Neural progenitor cell (in vitro differentiated cells): ENCODE measurements at regions not wholly inside any gene's neighbourhood (a gene's known extent, or its start where the extent isn't known, plus 50 kb on each side); places are given as distances from the start of the nearest gene placed in this dataset.

Experiments used
- CTCF ChIP-seq: fragments of 200-600 bp; sonication (generic); IDR thresholded peaks from 2 replicates; pipeline ENCODE4 v1.5.1; 2017; ENCODE audit warnings: antibody characterized with exemption, mild to moderate bottlenecking
- EZH2 ChIP-seq: fragments of 200-600 bp; sonication (generic); IDR thresholded peaks from 2 replicates; pipeline ENCODE4 v1.6.1; 2017; ENCODE audit warnings: antibody characterized with exemption, mild to moderate bottlenecking, moderate library complexity

GRCh38 chrX:54641530-54641929 lies 111.5 kb downstream of the GNL3L start:
- TF ChIP-seq CTCF (no peak), EZH2 (no peak)
